ENCODE measurements at regions not wholly inside any gene's neighbourhood (a gene's known extent, or its start where the extent isn't known, plus 50 kb on each side); places are given as distances from the start of the nearest gene placed in this dataset.
"Not testable (repeated sequence)": the region's sequence is repeated elsewhere in the genome, so short reads cannot be mapped to it uniquely, and the experiment has no call there.

GRCh38 chr4:106775636-106776035, 260.5 kb downstream of the DKK2 start:
- DNase-seq (ENCODE audit: low read depth, low spot score) = no peak
- H3K4me3 ChIP-seq (ENCODE audit: low read depth, low read length) = no peak overlapping the region
- in situ Hi-C loops (cut with HindIII; ENCODE audit: low sequenced_read_pairs) = no loop called here
- no peak for TF ChIP-seq CTCF (IDR thresholded peaks at IDR 0.05; ENCODE audit: low read depth, low read length)

GRCh38 chr4:106774055-106774454, 262.1 kb downstream of the DKK2 start:
- H3K4me3 ChIP-seq (ENCODE audit: low read depth, low read length); in situ Hi-C loops (cut with HindIII; ENCODE audit: low sequenced_read_pairs); DNase-seq (ENCODE audit: low read depth, low spot score): not testable (repeated sequence)

GRCh38 chr4:106773076-106773905, 262.8 kb downstream of the DKK2 start:
- in situ Hi-C loops (cut with HindIII; ENCODE audit: low sequenced_read_pairs) = no loop called here
- peak; percentile 63 for DNase-seq (ENCODE audit: low read depth, low spot score)
- TF ChIP-seq CTCF (IDR thresholded peaks at IDR 0.05; ENCODE audit: low read depth, low read length) = no peak
- H3K4me3 ChIP-seq (ENCODE audit: low read depth, low read length) = no peak overlapping the region

- in situ Hi-C loops (cut with HindIII; ENCODE audit: low sequenced_read_pairs) = no loop called here
- no peak overlapping the region for H3K4me3 ChIP-seq (ENCODE audit: low read depth, low read length)
- no peak for DNase-seq (ENCODE audit: low read depth, low spot score)
- TF ChIP-seq CTCF (IDR thresholded peaks at IDR 0.05; ENCODE audit: low read depth, low read length) = no peak
Observed at GRCh38 chr4:106767991-106768390, 268.1 kb downstream of the DKK2 start.

GRCh38 chr4:106766519-106766918, 269.6 kb downstream of the DKK2 start:
- no peak for TF ChIP-seq CTCF (IDR thresholded peaks at IDR 0.05; ENCODE audit: low read depth, low read length)
- in situ Hi-C loops (cut with HindIII; ENCODE audit: low sequenced_read_pairs) = no loop called here
- H3K4me3 ChIP-seq (ENCODE audit: low read depth, low read length) = no peak overlapping the region
- peak; percentile 30 for DNase-seq (ENCODE audit: low read depth, low spot score)

- DNase-seq (ENCODE audit: low read depth, low spot score) = no peak
- in situ Hi-C loops (cut with HindIII; ENCODE audit: low sequenced_read_pairs) = no loop called here
- TF ChIP-seq CTCF (IDR thresholded peaks at IDR 0.05; ENCODE audit: low read depth, low read length) = no peak
- no peak overlapping the region for H3K4me3 ChIP-seq (ENCODE audit: low read depth, low read length)
Observed at GRCh38 chr4:106764774-106765173, 271.3 kb downstream of the DKK2 start.

GRCh38 chr4:106762666-106763443, 273.3 kb downstream of the DKK2 start:
- in situ Hi-C loops (cut with HindIII; ENCODE audit: low sequenced_read_pairs) = no loop called here
- DNase-seq (ENCODE audit: low read depth, low spot score) = peak; percentile 18
- TF ChIP-seq CTCF (IDR thresholded peaks at IDR 0.05; ENCODE audit: low read depth, low read length) = no peak
- H3K4me3 ChIP-seq (ENCODE audit: low read depth, low read length) = no peak overlapping the region

Measured in astrocyte of the spinal cord (primary cell).